GM13977 (cell line): ENCODE measurements at regions not wholly inside any gene's neighbourhood (a gene's known extent, or its start where the extent isn't known, plus 50 kb on each side); places are given as distances from the start of the nearest gene placed in this dataset.

Source experiments
- DNase-seq: peaks from one replicate; pipeline ENCODE4 v3.0.0; 2012; ENCODE audit warnings: low spot score
- in situ Hi-C: fragments of 300-500 bp; cut with MboI; formaldehyde crosslinking; loops from one replicate; pipeline ENCODE4 v1.12.0; 2022; ENCODE audit warnings: low sequenced_read_pairs, low pct_unique_long_range_greater_than_20kb, mixed read lengths, inconsistent platforms; ENCODE audit not compliant: unreplicated experiment
- TF ChIP-seq, protein P1 (sequence below): IDR thresholded peaks from 2 replicates; pipeline ENCODE4 v1.5.1; 2012; ENCODE audit warnings: mild to moderate bottlenecking, control low read depth; ENCODE audit not compliant: insufficient read depth; ENCODE audit errors: extremely low read depth, missing control alignments

DNA sequence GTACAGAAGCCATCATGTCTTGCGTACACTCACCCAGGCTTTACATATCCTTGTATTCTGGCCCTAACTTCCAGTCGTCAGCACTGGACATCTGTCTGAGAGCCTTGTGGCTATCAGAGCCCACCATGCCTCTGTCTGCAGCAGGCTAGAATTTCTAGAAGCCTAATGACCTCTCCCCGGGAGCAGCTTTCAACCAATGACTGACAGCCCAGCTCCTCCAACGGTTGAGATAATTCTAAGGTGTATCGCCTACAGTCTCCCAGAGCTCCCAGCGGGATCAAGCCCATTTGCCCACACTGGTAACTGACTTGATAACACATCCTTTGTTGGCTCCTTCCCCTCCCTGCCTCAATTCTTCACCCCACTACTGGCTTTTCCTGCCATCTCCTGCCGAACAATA, 562.8 kb downstream of the BCOR start:
- in situ Hi-C loops, result no loop called here

DNA sequence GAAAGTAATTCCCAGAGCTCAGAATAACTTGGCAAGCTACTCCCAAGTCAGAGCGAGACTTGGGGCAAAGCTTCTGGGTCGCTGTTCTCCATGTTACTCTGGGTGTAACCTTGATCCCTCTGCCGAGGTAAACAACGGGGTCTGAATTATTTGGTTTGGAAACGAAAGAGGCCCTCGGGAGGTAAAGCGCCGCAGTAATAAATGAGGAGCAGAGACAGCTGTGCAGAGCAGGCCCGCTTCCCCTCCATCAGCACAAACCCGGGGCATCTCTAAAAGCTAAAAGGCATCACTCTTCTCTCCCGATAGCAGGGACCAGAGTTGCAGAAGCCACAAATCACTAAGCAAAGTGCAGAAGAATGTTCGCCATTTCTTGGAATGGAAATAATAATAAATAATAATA, 561.5 kb downstream of the BCOR start:
- no peak for DNase-seq
- TF ChIP-seq, protein P1, sequence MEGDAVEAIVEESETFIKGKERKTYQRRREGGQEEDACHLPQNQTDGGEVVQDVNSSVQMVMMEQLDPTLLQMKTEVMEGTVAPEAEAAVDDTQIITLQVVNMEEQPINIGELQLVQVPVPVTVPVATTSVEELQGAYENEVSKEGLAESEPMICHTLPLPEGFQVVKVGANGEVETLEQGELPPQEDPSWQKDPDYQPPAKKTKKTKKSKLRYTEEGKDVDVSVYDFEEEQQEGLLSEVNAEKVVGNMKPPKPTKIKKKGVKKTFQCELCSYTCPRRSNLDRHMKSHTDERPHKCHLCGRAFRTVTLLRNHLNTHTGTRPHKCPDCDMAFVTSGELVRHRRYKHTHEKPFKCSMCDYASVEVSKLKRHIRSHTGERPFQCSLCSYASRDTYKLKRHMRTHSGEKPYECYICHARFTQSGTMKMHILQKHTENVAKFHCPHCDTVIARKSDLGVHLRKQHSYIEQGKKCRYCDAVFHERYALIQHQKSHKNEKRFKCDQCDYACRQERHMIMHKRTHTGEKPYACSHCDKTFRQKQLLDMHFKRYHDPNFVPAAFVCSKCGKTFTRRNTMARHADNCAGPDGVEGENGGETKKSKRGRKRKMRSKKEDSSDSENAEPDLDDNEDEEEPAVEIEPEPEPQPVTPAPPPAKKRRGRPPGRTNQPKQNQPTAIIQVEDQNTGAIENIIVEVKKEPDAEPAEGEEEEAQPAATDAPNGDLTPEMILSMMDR, result no peak
- in situ Hi-C loops, result no loop called here

More for the DNA sequence above, 562.8 kb downstream of the BCOR start:
- no peak for DNase-seq
- TF ChIP-seq, protein P1, result no peak

DNA sequence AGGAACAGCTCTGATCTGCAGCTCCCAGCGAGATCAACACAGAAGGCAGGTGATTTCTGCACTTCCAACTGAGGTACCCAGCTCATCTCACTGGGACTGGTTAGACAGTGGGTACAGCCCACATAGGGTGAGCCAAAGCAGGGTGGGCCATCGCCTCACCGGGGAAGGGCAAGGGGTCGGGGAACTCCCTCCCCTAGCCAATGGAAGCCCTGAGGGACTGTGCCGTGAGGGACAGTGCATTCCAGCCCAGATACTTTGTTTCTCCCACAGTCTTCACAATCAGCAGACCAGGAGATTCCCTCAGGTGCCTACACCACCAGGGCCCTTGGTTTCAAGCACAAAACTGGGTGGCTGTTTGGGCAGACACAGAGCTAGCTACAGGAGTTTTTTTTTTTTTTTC, 555.9 kb downstream of the BCOR start:
- TF ChIP-seq, protein P1, result no peak
- in situ Hi-C loops, result no loop called here
- DNase-seq, result no peak

DNA sequence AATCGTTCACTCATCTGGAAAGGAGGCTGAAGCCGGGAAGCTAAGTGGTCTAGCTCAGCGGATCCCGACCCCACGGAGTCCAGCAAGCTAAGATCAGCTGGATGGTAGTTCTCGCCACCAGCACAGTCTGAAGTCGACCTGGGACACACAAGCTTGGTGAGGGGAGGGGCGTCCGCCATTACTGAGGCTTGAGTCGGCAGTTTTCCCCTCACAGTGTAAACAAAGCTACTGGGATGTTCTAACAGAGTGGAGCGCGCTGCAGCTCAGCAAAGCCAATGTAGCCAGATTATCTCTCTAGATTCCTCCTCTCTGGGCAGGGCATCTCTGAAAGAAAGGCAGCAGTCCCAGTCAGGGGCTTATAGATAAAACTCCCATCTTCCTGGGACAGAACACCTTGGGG, 555.4 kb downstream of the BCOR start:
- in situ Hi-C loops, result no loop called here
- TF ChIP-seq, protein P1, result no peak
- DNase-seq, result no peak

DNA sequence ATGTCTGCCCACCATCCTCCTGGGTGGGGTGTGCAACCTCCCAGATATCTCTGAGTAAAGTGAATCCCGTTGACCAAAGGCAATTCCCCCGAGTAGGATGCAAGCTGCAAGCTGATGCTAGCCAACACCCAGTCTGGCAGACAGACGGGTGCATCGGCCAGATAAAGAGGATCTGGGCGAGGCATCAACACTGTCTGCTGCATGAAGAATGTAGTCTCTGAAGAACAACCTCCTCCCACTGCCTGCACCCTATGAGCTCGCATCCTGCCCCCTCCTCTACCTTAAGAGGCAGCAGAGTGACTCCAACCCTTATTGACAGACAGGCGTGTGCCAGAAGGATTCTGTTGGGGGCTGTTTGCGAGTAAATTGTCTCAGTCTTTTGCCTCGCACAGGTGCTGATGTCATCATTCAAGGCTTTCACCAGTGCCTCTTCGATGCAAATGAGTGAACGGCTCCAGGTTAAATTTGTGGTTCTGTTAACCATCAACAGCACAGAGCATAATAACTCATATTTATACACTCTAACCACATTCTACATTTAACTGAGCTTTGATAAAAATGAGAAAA, 546.9 kb downstream of the BCOR start:
- TF ChIP-seq, protein P1, result no peak
- no peak for DNase-seq
- in situ Hi-C loops, result no loop called here

DNA sequence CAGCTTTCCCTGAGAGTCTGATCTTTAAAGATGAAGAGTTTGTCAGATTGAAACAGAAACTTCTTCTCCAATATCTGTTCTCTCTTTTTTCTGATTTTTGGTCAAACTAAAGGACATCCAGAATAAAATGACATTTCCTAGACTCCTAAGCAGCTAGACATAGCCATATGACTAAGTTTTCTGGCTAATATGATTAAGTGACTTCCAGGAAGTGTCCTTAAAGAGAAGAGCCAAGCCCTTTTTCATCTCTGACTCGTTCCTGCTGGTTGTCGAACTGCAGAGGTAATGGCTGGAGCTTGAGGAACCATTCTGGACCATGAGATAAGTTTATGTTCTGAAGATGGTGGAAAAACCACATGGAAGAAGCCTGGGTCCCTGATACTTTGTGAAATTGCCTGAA, 546.0 kb downstream of the BCOR start:
- TF ChIP-seq, protein P1, result no peak
- no peak for DNase-seq
- in situ Hi-C loops, result no loop called here

DNA sequence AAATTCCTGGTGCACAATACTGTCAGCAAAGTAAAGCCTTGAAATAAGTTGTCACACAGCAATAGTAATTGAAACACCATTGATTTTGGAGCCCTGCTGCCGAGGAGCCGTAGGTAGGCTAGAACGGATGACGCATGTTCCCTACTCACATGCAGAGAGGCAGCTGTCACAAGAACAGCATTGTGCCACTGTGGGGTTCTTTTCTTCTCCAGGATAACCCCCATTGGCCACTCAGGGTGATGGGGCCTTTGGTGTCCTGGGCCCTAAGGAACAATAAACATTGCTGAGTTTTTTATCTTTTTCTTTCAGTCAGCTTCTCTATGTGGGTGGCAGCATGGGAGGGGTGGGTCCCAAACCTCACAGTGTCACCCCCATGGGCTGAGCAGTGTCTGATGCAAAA, 542.3 kb downstream of the BCOR start:
- in situ Hi-C loops, result no loop called here
- TF ChIP-seq, protein P1, result no peak
- no peak for DNase-seq
